Uterus (tissue), 2 donors: ENCODE measurements at regions not wholly inside any gene's neighbourhood (a gene's known extent, or its start where the extent isn't known, plus 50 kb on each side); places are given as distances from the start of the nearest gene placed in this dataset.

Experiments
- CTCF ChIP-seq, 4 experiments: fragments of 200-600 bp in 2 of 4; fragments of 450-650 bp in 2 of 4; sonication (generic) in 2 of 4; IDR thresholded peaks; one replicate each; pipeline ENCODE4 v1.5.1; 2016 to 2019; ENCODE audit warnings: antibody characterized with exemption in 4 of 4, mild to moderate bottlenecking in 2 of 4, moderate library complexity in 1 of 4
- POLR2A ChIP-seq, 2 donors: fragments of 450-650 bp; IDR thresholded peaks; one replicate each; pipeline ENCODE4 v1.6.1; 2016; ENCODE audit warnings: antibody characterized with exemption in 2 of 2, mild to moderate bottlenecking in 1 of 2, moderate library complexity in 1 of 2

GRCh38 chr7:156401617-156402016 is 239.0 kb upstream of the RNF32 start:
- TF ChIP-seq CTCF (IDR thresholded peaks at IDR 0.05) (no peak), POLR2A (IDR thresholded peaks at IDR 0.05) (no peak)
